Endothelial cell of umbilical vein (primary cell): ENCODE measurements at regions not wholly inside any gene's neighbourhood (a gene's known extent, or its start where the extent isn't known, plus 50 kb on each side); places are given as distances from the start of the nearest gene placed in this dataset.

ENCODE experiments used
- BruUV-seq: library from RNA; stranded (reverse); fragments of 400-500 nt; replicated peaks from 2 replicates; lab custom pipeline; 2021; lab: Mats Ljungman, UMichigan
- CTCF ChIA-PET: fragments of 300-600, 350-600 bp; sonication (Branson Sonifier 250); formaldehyde crosslinking; loops from one replicate; lab custom pipeline; 2021; ENCODE audit warnings: antibody characterized with exemption, inconsistent platforms; lab: Charles Lee
- POLR2A ChIA-PET: fragments of 300-600, 350-600 bp; sonication (Branson Sonifier 250); formaldehyde crosslinking; loops from one replicate; lab custom pipeline; 2021; ENCODE audit warnings: antibody characterized with exemption, inconsistent platforms; lab: Charles Lee
- DNase-seq: peaks from one replicate; pipeline ENCODE4 v3.0.0-alpha.2; 2011; ENCODE audit warnings: low read depth, low spot score
- FAIRE-seq: peaks from 2 replicates; lab custom pipeline; 2011; peaks lifted over from hg19 to GRCh38; lab: Jason Lieb, UNC
- H2AFZ ChIP-seq: 2 replicates; pipeline ENCODE4 v1.6.0; 2012; ENCODE audit warnings: low read depth, low read length, control low read depth, inconsistent platforms
- H3K27ac ChIP-seq: 2 replicates; pipeline ENCODE4 v1.5.1; 2011; ENCODE audit warnings: low read depth, mild to moderate bottlenecking, control low read depth, low read length, moderate library complexity; ENCODE audit not compliant: insufficient read depth
- H3K27me3 ChIP-seq, 2 experiments: 2 replicates each; pipeline versions ENCODE4 v1.6.0 to v1.6.1; 2011; ENCODE audit warnings: low read length in 2 of 2, mixed read lengths in 1 of 2; ENCODE audit not compliant: control insufficient read depth in 2 of 2, insufficient read depth in 2 of 2
- H3K36me3 ChIP-seq, 2 experiments: 2 replicates in 1 of 2; 3 replicates in 1 of 2; pipeline ENCODE4 v1.5.1; 2011; ENCODE audit warnings: low read length in 2 of 2, mild to moderate bottlenecking in 1 of 2, moderate library complexity in 1 of 2; ENCODE audit not compliant: control insufficient read depth in 2 of 2, insufficient read depth in 2 of 2; ENCODE audit errors: extremely low read depth in 1 of 2
- H3K4me1 ChIP-seq: 3 replicates; pipeline ENCODE4 v1.5.1; 2011; ENCODE audit warnings: mild to moderate bottlenecking, low read length; ENCODE audit not compliant: control insufficient read depth, insufficient read depth; ENCODE audit errors: extremely low read depth
- H3K4me2 ChIP-seq: 2 replicates; pipeline ENCODE4 v1.6.1; 2011; ENCODE audit warnings: low read length, control low read depth, mixed read lengths; ENCODE audit not compliant: insufficient read depth
- H3K4me3 ChIP-seq, 3 experiments: fragments of 200-600 bp in 1 of 3; sonication (generic), shearing (Covaris generic) in 1 of 3; replicated peaks in 1 of 3; 2 replicates each; pipeline ENCODE4 v1.5.1; 2011 to 2016; ENCODE audit warnings: control low read depth in 3 of 3, low read length in 3 of 3, mild to moderate bottlenecking in 2 of 3, inconsistent platforms in 1 of 3, low read depth in 1 of 3, moderate library complexity in 1 of 3; ENCODE audit not compliant: insufficient read depth in 1 of 3
- H3K79me2 ChIP-seq: 2 replicates; pipeline ENCODE4 v1.6.0; 2012; ENCODE audit warnings: low read length, inconsistent platforms; ENCODE audit not compliant: control insufficient read depth, insufficient read depth
- H3K9ac ChIP-seq: replicated peaks from 2 replicates; pipeline ENCODE3; 2011; ENCODE audit warnings: low read length, control low read depth; ENCODE audit not compliant: insufficient read depth; ENCODE audit errors: extremely low read depth
- H3K9me1 ChIP-seq: replicated peaks from 3 replicates; pipeline ENCODE4 v1.6.0; 2011; ENCODE audit warnings: mild to moderate bottlenecking, low read length; ENCODE audit not compliant: control insufficient read depth, insufficient read depth; ENCODE audit errors: extremely low read depth
- H3K9me3 ChIP-seq: replicated peaks from 2 replicates; pipeline ENCODE4 v1.5.1; 2012; ENCODE audit warnings: low read length, inconsistent platforms; ENCODE audit not compliant: control insufficient read depth, insufficient read depth
- H4K20me1 ChIP-seq: replicated peaks from 2 replicates; pipeline ENCODE3; 2011; ENCODE audit warnings: mild to moderate bottlenecking, low read length; ENCODE audit not compliant: control insufficient read depth, insufficient read depth; ENCODE audit errors: extremely low read depth
- EZH2 ChIP-seq: IDR thresholded peaks from 2 replicates; pipeline ENCODE4 v1.6.1; 2012; ENCODE audit warnings: borderline replicate concordance, low read depth, mild to moderate bottlenecking, moderate library complexity, low read length, inconsistent platforms; ENCODE audit not compliant: severe bottlenecking
- GATA2 ChIP-seq: IDR thresholded peaks from 2 replicates; pipeline ENCODE4 v1.7.0; 2011; ENCODE audit warnings: low read depth, mild to moderate bottlenecking, moderate library complexity, mixed read lengths, low read length; ENCODE audit not compliant: insufficient read length, insufficient read depth
- JUN ChIP-seq: IDR thresholded peaks from 2 replicates; pipeline ENCODE4 v1.6.1; 2011; ENCODE audit warnings: borderline replicate concordance, low read depth; ENCODE audit not compliant: insufficient read length, insufficient read depth
- MYC ChIP-seq: IDR thresholded peaks from one replicate; pipeline ENCODE4 v1.6.1; 2011; ENCODE audit warnings: mild to moderate bottlenecking, low read depth, low read length
- POLR2AphosphoS5 ChIP-seq: IDR thresholded peaks from 2 replicates; pipeline ENCODE4 v1.6.1; 2012; ENCODE audit warnings: low read depth, mild to moderate bottlenecking, control low read depth, low read length, moderate library complexity; ENCODE audit not compliant: insufficient read depth
- dilution Hi-C: fragments of 300-500 bp; cut with MboI; formaldehyde crosslinking; loops from one replicate; pipeline ENCODE4 v1.15.0; 2019; ENCODE audit warnings: low sequenced_read_pairs; ENCODE audit not compliant: extremely low pct_ligation_motif_present
- intact Hi-C: fragments of 100-400 bp; cut with micrococcal nuclease; formaldehyde crosslinking; loops from one replicate; pipeline ENCODE4 v1.10.0; 2022
- TF ChIP-seq, protein P1 (sequence below), 2 donors: IDR thresholded peaks; 1 replicate in 1 of 2; 2 replicates in 1 of 2; pipeline ENCODE4 v1.5.1; 2011; ENCODE audit warnings: low read length in 2 of 2, mild to moderate bottlenecking in 2 of 2, moderate library complexity in 2 of 2, control low read depth in 1 of 2, inconsistent platforms in 1 of 2, low read depth in 1 of 2; ENCODE audit not compliant: insufficient read depth in 1 of 2; ENCODE audit errors: extremely low read depth in 1 of 2
- TF ChIP-seq, protein P2 (sequence below): IDR thresholded peaks from 2 replicates; pipeline ENCODE4 v1.6.1; 2011; ENCODE audit not compliant: insufficient read depth, insufficient read length

DNA sequence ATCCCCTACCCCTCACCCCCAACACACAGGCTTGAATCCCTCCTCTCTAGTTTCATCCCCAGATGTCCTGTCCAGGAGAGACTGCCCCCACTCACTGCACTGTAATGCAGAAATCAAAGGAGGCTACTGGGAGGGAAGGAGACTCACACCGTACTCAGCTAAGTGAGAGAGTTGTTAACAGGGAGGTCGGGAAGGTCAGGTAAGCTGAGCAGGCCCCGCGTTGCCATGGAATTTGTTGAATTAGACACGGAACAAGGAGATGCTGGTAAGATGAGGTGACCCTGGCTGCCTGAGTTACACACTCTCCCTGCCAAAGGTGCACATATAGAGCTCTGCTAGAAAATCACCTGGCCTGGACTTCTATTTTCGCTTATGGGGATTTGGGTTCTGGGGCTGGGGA, 197.9 kb downstream of the NXPE2 start:
- H3K4me3 ChIP-seq: no peak overlapping the region
- CTCF ChIA-PET: no interaction called here
- dilution Hi-C loops: no loop called here
- H3K9me3 ChIP-seq: peaks cover 4% of the 10 kb centered on the region
- no peaks in the 10 kb centered on the region for H3K27me3 ChIP-seq
- no peak overlapping the region for H3K27ac ChIP-seq
- H3K36me3 ChIP-seq: no peaks in the 10 kb centered on the region
- BruUV-seq: no TSS peak
- no peak for TF ChIP-seq GATA2
- no peaks in the 10 kb centered on the region for H3K79me2 ChIP-seq
- H3K4me1 ChIP-seq: no peaks in the 10 kb centered on the region
- H4K20me1 ChIP-seq: no peaks in the 10 kb centered on the region
- H3K4me2 ChIP-seq: no peak overlapping the region
- POLR2A ChIA-PET: no interaction called here
- no peak for FAIRE-seq
- H3K9me1 ChIP-seq: no peaks in the 10 kb centered on the region
- no peak for DNase-seq
- H2AFZ ChIP-seq: no peak overlapping the region
- no peak overlapping the region for H3K9ac ChIP-seq
- intact Hi-C loops: no loop called here

DNA sequence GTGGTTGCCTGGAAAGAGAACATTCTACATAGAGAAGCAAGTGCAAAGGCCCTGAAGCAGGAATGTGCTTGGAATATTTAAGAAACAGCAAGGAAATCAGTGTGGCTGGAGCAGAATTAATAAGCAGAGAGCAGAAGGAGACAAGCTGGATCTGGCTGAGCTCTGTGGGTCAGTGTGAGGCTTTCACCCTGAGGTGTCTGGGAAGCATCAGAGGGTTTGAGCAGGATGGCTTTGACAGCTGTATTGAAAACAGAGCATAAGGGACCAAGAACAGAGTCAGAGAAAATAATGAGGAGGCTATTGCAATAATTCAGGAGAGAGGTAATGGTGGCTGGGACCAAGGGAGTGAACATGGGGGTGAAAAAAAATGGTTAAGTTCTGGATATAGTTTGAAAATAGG, 199.6 kb downstream of the NXPE2 start:
- intact Hi-C loops (no loop called here), dilution Hi-C loops (no loop called here)
- POLR2A ChIA-PET: no interaction called here
- Histone ChIP-seq H3K4me3 (no peak overlapping the region), H3K4me1 (no peaks in the 10 kb centered on the region), H4K20me1 (no peaks in the 10 kb centered on the region), H3K4me2 (no peak overlapping the region), H3K9ac (no peak overlapping the region), H3K36me3 (no peaks in the 10 kb centered on the region), H3K27me3 (no peaks in the 10 kb centered on the region), H3K9me1 (no peaks in the 10 kb centered on the region), H2AFZ (no peak overlapping the region), H3K27ac (no peak overlapping the region), H3K79me2 (no peaks in the 10 kb centered on the region), H3K9me3 (no peaks in the 10 kb centered on the region)
- TF ChIP-seq JUN (no peak), POLR2AphosphoS5 (no peak), GATA2 (no peak), MYC (no peak), EZH2 (no peak)
- TF ChIP-seq, protein P1, sequence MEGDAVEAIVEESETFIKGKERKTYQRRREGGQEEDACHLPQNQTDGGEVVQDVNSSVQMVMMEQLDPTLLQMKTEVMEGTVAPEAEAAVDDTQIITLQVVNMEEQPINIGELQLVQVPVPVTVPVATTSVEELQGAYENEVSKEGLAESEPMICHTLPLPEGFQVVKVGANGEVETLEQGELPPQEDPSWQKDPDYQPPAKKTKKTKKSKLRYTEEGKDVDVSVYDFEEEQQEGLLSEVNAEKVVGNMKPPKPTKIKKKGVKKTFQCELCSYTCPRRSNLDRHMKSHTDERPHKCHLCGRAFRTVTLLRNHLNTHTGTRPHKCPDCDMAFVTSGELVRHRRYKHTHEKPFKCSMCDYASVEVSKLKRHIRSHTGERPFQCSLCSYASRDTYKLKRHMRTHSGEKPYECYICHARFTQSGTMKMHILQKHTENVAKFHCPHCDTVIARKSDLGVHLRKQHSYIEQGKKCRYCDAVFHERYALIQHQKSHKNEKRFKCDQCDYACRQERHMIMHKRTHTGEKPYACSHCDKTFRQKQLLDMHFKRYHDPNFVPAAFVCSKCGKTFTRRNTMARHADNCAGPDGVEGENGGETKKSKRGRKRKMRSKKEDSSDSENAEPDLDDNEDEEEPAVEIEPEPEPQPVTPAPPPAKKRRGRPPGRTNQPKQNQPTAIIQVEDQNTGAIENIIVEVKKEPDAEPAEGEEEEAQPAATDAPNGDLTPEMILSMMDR (IDR thresholded peaks at IDR 0.05; ENCODE audit: extremely low read depth in 1 of 2, insufficient read depth in 1 of 2, low read depth in 1 of 2, low read length in 2 of 2): no peak
- TF ChIP-seq, protein P2, sequence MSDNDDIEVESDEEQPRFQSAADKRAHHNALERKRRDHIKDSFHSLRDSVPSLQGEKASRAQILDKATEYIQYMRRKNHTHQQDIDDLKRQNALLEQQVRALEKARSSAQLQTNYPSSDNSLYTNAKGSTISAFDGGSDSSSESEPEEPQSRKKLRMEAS: no peak
- no peak for DNase-seq
- CTCF ChIA-PET: no interaction called here
- no peak for FAIRE-seq
- no TSS peak for BruUV-seq
